IMR-90 (cell line): ENCODE measurements at regions not wholly inside any gene's neighbourhood (a gene's known extent, or its start where the extent isn't known, plus 50 kb on each side); places are given as distances from the start of the nearest gene placed in this dataset.

Source experiments
- ATAC-seq: fragments of 200-7000 bp; cut with Tn5 transposase; 2 replicates; pipeline ENCODE4 v1.9.1; 2020; ENCODE audit warnings: low read depth, mild to moderate bottlenecking, moderate library complexity
- BruUV-seq: library from RNA; stranded (reverse); fragments of 400-500 nt; replicated peaks from 2 replicates; lab custom pipeline; 2021; lab: Mats Ljungman, UMichigan
- CTCF ChIA-PET: fragments of 300-600 bp; formaldehyde crosslinking; extraction: SDS; loops from one replicate; lab custom pipeline; 2021; ENCODE audit warnings: antibody characterized with exemption; lab: Yijun Ruan, JAX
- POLR2A ChIA-PET: fragments of 300-600 bp; sonication (Branson Sonifier 250); formaldehyde crosslinking; loops from one replicate; lab custom pipeline; 2022; ENCODE audit warnings: antibody characterized with exemption; ENCODE audit not compliant: unreplicated experiment; lab: Charles Lee
- DNase-seq: peaks from one replicate; pipeline ENCODE4 v3.0.0; 2013
- H2AFZ ChIP-seq: replicated peaks from 2 replicates; pipeline ENCODE3; 2013; ENCODE audit warnings: low read length, mild to moderate bottlenecking; ENCODE audit not compliant: poor library complexity
- H2AK5ac ChIP-seq: 2 replicates; pipeline ENCODE4 v1.6.1; 2013; ENCODE audit warnings: low read depth, low read length, inconsistent platforms
- H2AK9ac ChIP-seq: replicated peaks from 2 replicates; pipeline ENCODE3; 2013; ENCODE audit warnings: mild to moderate bottlenecking, low read depth, low read length, moderate library complexity; ENCODE audit not compliant: poor library complexity
- H2BK120ac ChIP-seq: 2 replicates; pipeline ENCODE4 v1.6.1; 2013; ENCODE audit warnings: low read depth, low read length, inconsistent platforms
- H2BK15ac ChIP-seq: 3 replicates; pipeline ENCODE4 v1.6.1; 2013; ENCODE audit warnings: low read depth, low read length, inconsistent platforms
- H2BK20ac ChIP-seq: 2 replicates; pipeline ENCODE4 v1.6.1; 2013; ENCODE audit warnings: low read depth, mild to moderate bottlenecking, inconsistent platforms, low read length, moderate library complexity
- H2BK5ac ChIP-seq: 2 replicates; pipeline ENCODE4 v1.6.1; 2013; ENCODE audit warnings: mild to moderate bottlenecking, low read depth, low read length, inconsistent platforms; ENCODE audit not compliant: poor library complexity, severe bottlenecking
- H3K14ac ChIP-seq: replicated peaks from 2 replicates; pipeline ENCODE4 v1.6.1; 2013; ENCODE audit warnings: low read depth, low read length, inconsistent platforms
- H3K18ac ChIP-seq: 2 replicates; pipeline ENCODE4 v1.6.1; 2013; ENCODE audit warnings: low read depth, low read length, control low read depth
- H3K23ac ChIP-seq: 2 replicates; pipeline ENCODE4 v1.6.1; 2013; ENCODE audit warnings: low read depth, low read length, inconsistent platforms
- H3K27ac ChIP-seq: 2 replicates; pipeline ENCODE4 v1.5.1; 2013; ENCODE audit warnings: mild to moderate bottlenecking, control low read depth, low read length; ENCODE audit not compliant: insufficient read depth
- H3K27me3 ChIP-seq: 2 replicates; pipeline ENCODE4 v1.6.1; 2013; ENCODE audit warnings: low read length; ENCODE audit not compliant: control insufficient read depth, insufficient read depth
- H3K36me3 ChIP-seq: 2 replicates; pipeline ENCODE4 v1.6.1; 2013; ENCODE audit warnings: low read length, mixed read lengths; ENCODE audit not compliant: control insufficient read depth, insufficient read depth
- H3K4ac ChIP-seq: 2 replicates; pipeline ENCODE4 v1.6.1; 2013; ENCODE audit warnings: low read depth, low read length, inconsistent platforms
- H3K4me1 ChIP-seq: 2 replicates; pipeline ENCODE4 v1.6.1; 2013; ENCODE audit warnings: low read length, mixed read lengths; ENCODE audit not compliant: control insufficient read depth, insufficient read depth
- H3K4me2 ChIP-seq: 2 replicates; pipeline ENCODE4 v1.6.1; 2013; ENCODE audit warnings: low read depth, mild to moderate bottlenecking, control low read depth, low read length, moderate library complexity
- H3K4me3 ChIP-seq: 2 replicates; pipeline ENCODE4 v1.5.1; 2013; ENCODE audit warnings: low read depth, mild to moderate bottlenecking, control low read depth, low read length, moderate library complexity; ENCODE audit not compliant: insufficient read depth
- H3K56ac ChIP-seq: 2 replicates; pipeline ENCODE4 v1.6.1; 2013; ENCODE audit warnings: low read length, inconsistent platforms; ENCODE audit not compliant: insufficient read depth; ENCODE audit errors: extremely low read depth
- H3K79me1 ChIP-seq, 2 experiments: 2 replicates each; pipeline ENCODE4 v1.6.1; 2013; ENCODE audit warnings: low read length in 2 of 2, inconsistent platforms in 1 of 2, low read depth in 1 of 2
- H3K9ac ChIP-seq: 2 replicates; pipeline ENCODE4 v1.6.1; 2013; ENCODE audit warnings: low read depth, low read length, control low read depth
- H3K9me1 ChIP-seq: 2 replicates; pipeline ENCODE4 v1.6.1; 2013; ENCODE audit warnings: low read length, inconsistent platforms; ENCODE audit not compliant: insufficient read depth
- H3K9me3 ChIP-seq: 2 replicates; pipeline ENCODE4 v1.6.1; 2013; ENCODE audit warnings: low read length; ENCODE audit not compliant: control insufficient read depth, insufficient read depth
- H4K20me1 ChIP-seq: 2 replicates; pipeline ENCODE4 v1.6.1; 2013; ENCODE audit warnings: low read length, inconsistent platforms; ENCODE audit not compliant: insufficient read depth
- H4K5ac ChIP-seq: 2 replicates; pipeline ENCODE4 v1.6.1; 2013; ENCODE audit warnings: mild to moderate bottlenecking, low read depth, low read length, control low read depth
- H4K8ac ChIP-seq, 2 experiments: 2 replicates each; pipeline ENCODE4 v1.6.1; 2013; ENCODE audit warnings: low read depth in 2 of 2, low read length in 2 of 2, control low read depth in 1 of 2, inconsistent platforms in 1 of 2
- H4K91ac ChIP-seq: 2 replicates; pipeline ENCODE4 v1.6.1; 2013; ENCODE audit warnings: low read depth, low read length, inconsistent platforms; ENCODE audit not compliant: insufficient read depth
- MAZ ChIP-seq: IDR thresholded peaks from 2 replicates; pipeline ENCODE4 v1.6.1; 2012; ENCODE audit warnings: low read depth, mild to moderate bottlenecking, low read length, improper control_type of control experiment, moderate library complexity, borderline replicate concordance
- POLR2A ChIP-seq: IDR thresholded peaks from 2 replicates; pipeline ENCODE4 v1.6.1; 2012; ENCODE audit warnings: mild to moderate bottlenecking, low read depth, low read length
- WGBS, 2 experiments: methylation state at CpG; one replicate each; pipeline versions ENCODE4 v1.1.5 to v1.1.7; 2013; ENCODE audit warnings: missing lambda C conversion rate in 2 of 2; ENCODE audit not compliant: insufficient read length in 1 of 2; ENCODE audit errors: extremely low coverage in 2 of 2; 5-methylcytosine and 5-hydroxymethylcytosine counted together
- dilution Hi-C: fragments of 300-500 bp; cut with HindIII; formaldehyde crosslinking; loops from one replicate; pipeline ENCODE4 v1.14.3; 2018; ENCODE audit warnings: low sequenced_read_pairs; ENCODE audit not compliant: unreplicated experiment
- in situ Hi-C: fragments of 300-500 bp; cut with MboI; formaldehyde crosslinking; loops from 3 replicates; pipeline ENCODE4 v1.14.3; 2019; ENCODE audit warnings: low sequenced_read_pairs, inconsistent platforms, mixed read lengths
- intact Hi-C: fragments of 100-400 bp; cut with micrococcal nuclease; formaldehyde crosslinking; loops from 2 replicates; pipeline ENCODE4 v1.10.0; 2022

DNA sequence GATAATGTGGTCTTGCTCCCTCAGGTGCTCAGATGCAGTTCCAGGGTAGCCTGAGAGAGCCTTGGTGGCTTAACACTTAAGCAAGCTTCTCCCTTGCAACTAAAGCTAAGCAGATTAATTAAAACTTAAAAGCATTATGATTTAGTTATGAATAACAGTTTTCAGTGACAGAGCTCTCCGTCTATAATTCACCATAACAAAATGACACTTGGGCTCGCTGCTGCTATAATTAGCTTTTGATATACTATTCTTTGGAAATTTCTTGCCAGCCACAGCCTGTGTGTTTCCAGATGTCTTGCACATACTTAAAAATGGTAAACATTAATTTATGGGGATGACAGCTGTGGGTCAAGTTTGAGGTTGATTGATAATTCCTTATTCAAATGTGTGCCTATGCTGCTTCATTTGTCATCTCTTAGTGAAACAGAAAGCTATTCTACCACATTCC, 380.5 kb downstream of the TFAP2B start:
- intact Hi-C loops: loop anchor here (10.0 kb wide), 1 partner anchor 1296 kb away; no protein-coding TSS in a partner anchor
- Histone ChIP-seq H3K9ac (no peak overlapping the region), H3K14ac (no peak overlapping the region), H2AFZ (no peak overlapping the region), H2BK20ac (no peak overlapping the region), H4K5ac (no peak overlapping the region), H3K27ac (no peak overlapping the region), H4K20me1 (no peaks in the 10 kb centered on the region), H4K91ac (no peak overlapping the region), H3K9me1 (no peaks in the 10 kb centered on the region), H3K9me3 (no peaks in the 10 kb centered on the region), H2AK9ac (no peak overlapping the region), H3K23ac (no peak overlapping the region), H2BK5ac (no peak overlapping the region), H3K4ac (no peak overlapping the region), H3K79me1 (no peaks in the 10 kb centered on the region), H2AK5ac (no peak overlapping the region), H4K8ac (no peak overlapping the region), H3K4me1 (no peaks in the 10 kb centered on the region), H3K4me2 (no peak overlapping the region), H2BK120ac (no peak overlapping the region), H3K36me3 (no peaks in the 10 kb centered on the region), H3K4me3 (no peak overlapping the region), H3K18ac (no peak overlapping the region), H3K56ac (no peak overlapping the region), H2BK15ac (no peak overlapping the region), H3K27me3 (no peaks in the 10 kb centered on the region)
- WGBS, 2 experiments: no CpG with 5 or more reads among the region's 2 CpGs
- CTCF ChIA-PET: no interaction called here
- DNase-seq (no peak), ATAC-seq (no peak)
- dilution Hi-C loops: no loop called here
- no TSS peak for BruUV-seq
- in situ Hi-C loops: no loop called here
- TF ChIP-seq MAZ (no peak), POLR2A (no peak)
- POLR2A ChIA-PET: no interaction called here
